ENCODE measurements at regions not wholly inside any gene's neighbourhood (a gene's known extent, or its start where the extent isn't known, plus 50 kb on each side); places are given as distances from the start of the nearest gene placed in this dataset.

GRCh38 chr5:57334475-57334874 lies 148.1 kb downstream of the ACTBL2 start:
- TF ChIP-seq, protein P1, sequence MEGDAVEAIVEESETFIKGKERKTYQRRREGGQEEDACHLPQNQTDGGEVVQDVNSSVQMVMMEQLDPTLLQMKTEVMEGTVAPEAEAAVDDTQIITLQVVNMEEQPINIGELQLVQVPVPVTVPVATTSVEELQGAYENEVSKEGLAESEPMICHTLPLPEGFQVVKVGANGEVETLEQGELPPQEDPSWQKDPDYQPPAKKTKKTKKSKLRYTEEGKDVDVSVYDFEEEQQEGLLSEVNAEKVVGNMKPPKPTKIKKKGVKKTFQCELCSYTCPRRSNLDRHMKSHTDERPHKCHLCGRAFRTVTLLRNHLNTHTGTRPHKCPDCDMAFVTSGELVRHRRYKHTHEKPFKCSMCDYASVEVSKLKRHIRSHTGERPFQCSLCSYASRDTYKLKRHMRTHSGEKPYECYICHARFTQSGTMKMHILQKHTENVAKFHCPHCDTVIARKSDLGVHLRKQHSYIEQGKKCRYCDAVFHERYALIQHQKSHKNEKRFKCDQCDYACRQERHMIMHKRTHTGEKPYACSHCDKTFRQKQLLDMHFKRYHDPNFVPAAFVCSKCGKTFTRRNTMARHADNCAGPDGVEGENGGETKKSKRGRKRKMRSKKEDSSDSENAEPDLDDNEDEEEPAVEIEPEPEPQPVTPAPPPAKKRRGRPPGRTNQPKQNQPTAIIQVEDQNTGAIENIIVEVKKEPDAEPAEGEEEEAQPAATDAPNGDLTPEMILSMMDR (IDR thresholded peaks at IDR 0.05; ENCODE audit: low read depth, low read length, missing control alignments) = no peak
- H3K4me3 ChIP-seq (ENCODE audit: low read depth, low read length) = no peak overlapping the region
- DNase-seq (ENCODE audit: low read depth) = no peak
- in situ Hi-C loops (cut with HindIII; ENCODE audit: low sequenced_read_pairs) = no loop called here

- TF ChIP-seq, protein P1 (IDR thresholded peaks at IDR 0.05; ENCODE audit: low read depth, low read length, missing control alignments) = no peak
- DNase-seq (ENCODE audit: low read depth) = no peak
- in situ Hi-C loops (cut with HindIII; ENCODE audit: low sequenced_read_pairs) = no loop called here
- H3K4me3 ChIP-seq (ENCODE audit: low read depth, low read length) = no peak overlapping the region
Measured at GRCh38 chr5:57332361-57332760, 150.2 kb downstream of the ACTBL2 start.

DNA sequence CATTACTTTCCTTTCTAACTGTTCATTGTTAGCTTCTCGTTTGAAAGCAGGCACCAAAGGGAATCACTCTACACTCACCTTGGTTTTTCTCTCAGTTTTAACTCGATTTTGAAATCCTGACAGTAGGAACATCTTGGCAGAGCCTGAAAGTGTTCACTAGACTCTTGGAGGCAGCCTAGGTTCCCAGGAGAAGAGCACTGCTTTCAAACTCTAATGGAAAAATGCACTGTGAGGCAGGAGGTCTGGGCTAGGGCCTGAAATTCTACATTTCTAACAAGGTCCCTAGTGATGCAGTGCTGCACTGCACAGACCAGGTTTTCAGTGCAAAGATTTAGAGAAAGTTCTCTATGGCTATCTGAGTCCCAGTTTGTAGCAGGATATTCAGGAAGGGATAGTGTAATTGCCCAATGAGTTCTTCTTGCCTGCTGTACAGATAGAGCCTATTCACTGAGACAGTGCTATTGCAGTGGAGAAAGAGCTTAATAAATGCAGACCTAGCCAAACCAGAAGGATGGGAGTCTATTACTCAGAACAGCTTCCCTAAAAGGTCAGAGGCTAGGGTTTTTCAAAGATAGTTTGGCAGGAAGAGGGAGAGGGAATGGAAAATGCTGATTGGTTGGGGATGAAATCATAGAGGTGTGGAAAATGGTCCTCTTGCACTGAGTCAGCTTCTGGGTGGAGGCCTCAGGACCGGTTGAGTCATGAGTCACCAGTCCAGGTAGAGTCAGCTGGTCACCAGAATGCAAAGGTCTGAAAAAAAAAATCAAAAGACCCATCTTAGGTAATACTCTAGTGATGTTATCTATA lies 153.9 kb downstream of the GPBP1 start:
- in situ Hi-C loops (cut with HindIII; ENCODE audit: low sequenced_read_pairs) = no loop called here
- TF ChIP-seq, protein P1 (IDR thresholded peaks at IDR 0.05; ENCODE audit: low read depth, low read length, missing control alignments) = no peak
- no peak overlapping the region for H3K4me3 ChIP-seq (ENCODE audit: low read depth, low read length)
- DNase-seq (ENCODE audit: low read depth) = no peak

DNA sequence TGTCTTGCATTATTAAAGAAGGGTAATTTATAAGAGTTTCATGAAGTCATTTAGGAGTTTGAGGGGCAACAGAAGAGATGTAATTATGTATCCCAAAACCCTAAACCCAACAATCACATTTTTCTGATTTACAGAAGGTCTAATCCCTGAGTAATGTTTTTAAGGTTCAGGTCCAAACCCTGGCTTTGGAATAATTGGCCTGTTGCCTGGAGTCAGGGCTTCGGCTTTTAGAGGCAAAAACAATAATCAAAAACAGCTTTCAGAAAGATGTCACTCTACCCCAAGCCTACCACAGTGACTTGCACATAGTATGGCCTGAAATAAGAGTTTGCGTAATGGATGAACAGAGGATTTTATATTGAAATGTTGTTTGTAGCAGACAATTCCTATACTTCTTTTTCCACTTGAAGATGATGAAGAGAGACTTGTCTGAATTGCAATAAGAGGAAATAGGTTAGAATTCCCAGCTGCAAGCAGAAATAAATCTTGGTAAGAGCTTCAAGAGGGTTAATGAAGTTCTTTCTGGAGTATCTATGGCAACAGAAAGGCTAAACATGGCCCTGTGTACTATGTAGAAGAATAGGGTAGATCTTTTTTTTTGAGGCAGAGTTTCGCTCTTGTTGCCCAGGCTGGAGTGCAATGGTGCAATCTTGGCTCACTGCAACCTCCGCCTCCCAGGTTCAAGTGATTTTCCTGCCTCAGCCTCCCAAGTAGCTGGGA lies 152.0 kb downstream of the GPBP1 start:
- in situ Hi-C loops (cut with HindIII; ENCODE audit: low sequenced_read_pairs) = no loop called here
- DNase-seq (ENCODE audit: low read depth) = no peak
- H3K4me3 ChIP-seq (ENCODE audit: low read depth, low read length) = no peak overlapping the region
- TF ChIP-seq, protein P1 (IDR thresholded peaks at IDR 0.05; ENCODE audit: low read depth, low read length, missing control alignments) = no peak

DNA sequence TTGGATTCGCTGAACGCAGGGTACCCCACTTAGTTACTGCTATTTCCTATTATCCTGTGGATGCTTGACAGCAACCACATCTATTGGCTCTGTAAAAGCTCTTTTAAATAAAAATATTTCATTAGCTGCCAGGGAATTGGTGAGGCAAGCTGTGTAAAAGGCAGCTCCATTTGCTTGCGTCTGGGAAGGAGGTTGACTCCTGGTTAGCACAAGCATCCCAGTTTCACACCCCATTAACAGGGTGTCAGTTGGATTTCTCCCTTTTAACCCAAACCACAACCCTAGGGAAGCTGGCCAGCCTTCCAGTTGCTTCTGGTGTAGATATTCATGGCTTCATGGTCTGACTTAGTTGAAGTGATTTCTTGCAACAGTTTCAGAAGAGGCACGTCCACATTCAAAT lies 151.0 kb downstream of the GPBP1 start:
- DNase-seq (ENCODE audit: low read depth) = peak; percentile 80
- in situ Hi-C loops (cut with HindIII; ENCODE audit: low sequenced_read_pairs) = loop anchor here (25.0 kb wide), 1 partner anchor 162 kb away; the partner anchor contains the start of gene ACTBL2
- no peak overlapping the region for H3K4me3 ChIP-seq (ENCODE audit: low read depth, low read length)
- TF ChIP-seq, protein P1 (IDR thresholded peaks at IDR 0.05; ENCODE audit: low read depth, low read length, missing control alignments) = no peak

DNA sequence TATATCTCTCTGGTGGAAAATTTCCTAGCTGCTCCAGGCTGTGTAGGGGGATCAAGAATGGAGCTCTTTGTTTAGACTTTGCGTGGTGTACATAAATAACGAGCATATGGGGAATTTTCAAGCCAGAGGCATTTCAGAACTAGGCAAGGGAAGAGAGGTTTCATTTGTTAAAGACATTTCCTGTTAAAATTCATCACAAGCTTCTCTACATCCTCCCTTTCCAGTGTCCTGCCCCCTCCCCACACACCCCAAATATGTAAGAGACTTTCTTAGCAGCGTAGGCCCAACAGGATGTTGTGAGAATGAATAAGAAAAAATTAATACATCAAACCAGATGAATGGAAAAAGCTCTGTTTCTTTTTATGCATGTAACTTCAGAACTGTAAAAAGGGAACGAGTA lies 150.3 kb downstream of the GPBP1 start:
- TF ChIP-seq, protein P1 (IDR thresholded peaks at IDR 0.05; ENCODE audit: low read depth, low read length, missing control alignments) = no peak
- DNase-seq (ENCODE audit: low read depth) = no peak
- H3K4me3 ChIP-seq (ENCODE audit: low read depth, low read length) = no peak overlapping the region
- in situ Hi-C loops (cut with HindIII; ENCODE audit: low sequenced_read_pairs) = loop anchor here (25.0 kb wide), 1 partner anchor 163 kb away; the partner anchor contains the start of gene ACTBL2
